Renal pelvis (tissue), 1 donor: ENCODE measurements at regions not wholly inside any gene's neighbourhood (a gene's known extent, or its start where the extent isn't known, plus 50 kb on each side); places are given as distances from the start of the nearest gene placed in this dataset.
A peak's percentile ranks its signal among the peaks of the same experiment; 100 is the strongest.

Source experiments
- DNase-seq: peaks from one replicate; pipeline ENCODE4 v3.0.0-alpha.2; 2013

DNA sequence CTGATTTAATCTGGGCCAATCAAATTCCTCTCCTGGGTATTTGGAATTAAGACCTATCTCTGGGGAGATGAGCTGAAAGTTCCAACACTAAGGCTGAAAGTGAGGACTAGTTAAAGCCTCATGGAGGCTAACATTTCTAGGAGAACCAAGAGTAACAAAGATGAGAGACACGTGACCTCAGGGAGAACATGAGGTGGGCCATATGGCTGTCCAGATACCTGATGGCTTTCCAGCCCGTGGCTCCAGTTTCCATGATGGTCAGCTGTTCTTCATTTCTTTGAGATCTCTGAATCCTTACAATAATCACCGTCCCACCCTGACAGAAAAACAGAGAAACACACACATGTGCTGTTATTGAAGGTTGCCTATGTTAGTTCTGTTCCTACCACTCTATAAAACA is 66.1 kb downstream of the LEPR start:
- DNase-seq, result no peak

DNA sequence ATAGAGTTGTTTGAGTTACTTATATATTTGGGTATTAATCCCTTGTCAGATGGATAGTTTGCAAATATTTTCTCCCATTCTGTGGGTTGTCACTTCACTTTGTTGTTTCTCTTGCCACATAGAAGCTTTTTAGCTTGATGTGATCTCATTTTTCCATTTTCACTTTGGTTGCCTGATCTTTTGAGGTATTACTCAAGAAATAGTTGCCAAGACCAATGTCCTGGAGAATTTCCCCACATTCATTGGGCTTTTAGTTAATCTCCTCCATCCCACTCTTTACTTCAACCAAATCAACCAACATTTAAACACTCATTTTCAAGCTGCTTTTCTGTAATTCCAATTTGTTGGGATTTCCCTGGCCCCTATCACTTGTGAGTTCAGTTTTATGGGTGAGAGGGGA is 69.0 kb downstream of the LEPR start:
- no peak for DNase-seq

- DNase-seq, result no peak
These were observed 70.0 kb downstream of the LEPR start for GRCh38 chr1:65490231-65491009.

GRCh38 chr1:65491472-65491871 is 71.0 kb downstream of the LEPR start:
- no peak for DNase-seq

GRCh38 chr1:65493802-65494201 is 73.3 kb downstream of the LEPR start:
- DNase-seq, result peak; percentile 5

DNA sequence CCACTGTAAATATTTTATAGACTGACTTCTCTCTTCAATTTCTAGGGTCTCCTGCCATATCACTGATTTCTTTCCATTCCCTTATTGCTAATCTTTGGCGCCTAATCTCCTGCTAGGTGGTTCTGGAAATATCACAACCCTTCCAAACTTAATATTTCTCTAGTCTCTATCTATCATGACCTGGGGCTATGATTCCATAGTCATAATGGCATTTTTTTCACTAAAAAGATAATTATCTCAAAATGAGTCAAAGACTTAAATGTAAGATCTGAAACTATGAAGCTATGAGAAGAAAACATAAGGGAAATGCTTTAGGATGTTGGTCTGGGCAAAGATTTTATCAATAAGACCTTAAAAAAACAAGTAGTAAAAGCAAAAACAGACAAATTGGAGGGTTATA is 74.2 kb downstream of the LEPR start:
- DNase-seq, result no peak

DNA sequence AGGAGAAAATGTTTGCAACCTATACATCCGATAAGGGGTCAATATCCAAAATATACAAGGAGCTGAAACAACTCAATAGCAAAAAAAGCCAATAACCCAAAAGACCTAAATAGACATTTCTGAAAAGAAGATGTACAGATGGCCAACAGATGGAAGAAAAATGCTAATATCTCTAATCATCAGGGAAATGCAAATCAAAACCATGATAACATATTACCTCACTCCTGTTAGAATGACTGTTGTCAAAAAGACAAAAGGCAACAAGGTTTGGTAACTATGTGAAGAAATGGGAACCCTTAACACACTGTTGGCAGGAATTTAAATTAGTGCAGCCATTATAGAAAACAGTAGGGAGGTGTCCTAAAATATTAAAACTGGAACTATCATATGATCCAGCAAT is 74.7 kb downstream of the LEPR start:
- DNase-seq, result no peak

- DNase-seq, result no peak
These were observed 76.9 kb downstream of the LEPR start for GRCh38 chr1:65497256-65497830.

- DNase-seq, result no peak
These were observed 83.0 kb downstream of the LEPR start for GRCh38 chr1:65503427-65503826.

- no peak for DNase-seq
These were observed 83.8 kb downstream of the LEPR start for GRCh38 chr1:65504263-65504662.

DNA sequence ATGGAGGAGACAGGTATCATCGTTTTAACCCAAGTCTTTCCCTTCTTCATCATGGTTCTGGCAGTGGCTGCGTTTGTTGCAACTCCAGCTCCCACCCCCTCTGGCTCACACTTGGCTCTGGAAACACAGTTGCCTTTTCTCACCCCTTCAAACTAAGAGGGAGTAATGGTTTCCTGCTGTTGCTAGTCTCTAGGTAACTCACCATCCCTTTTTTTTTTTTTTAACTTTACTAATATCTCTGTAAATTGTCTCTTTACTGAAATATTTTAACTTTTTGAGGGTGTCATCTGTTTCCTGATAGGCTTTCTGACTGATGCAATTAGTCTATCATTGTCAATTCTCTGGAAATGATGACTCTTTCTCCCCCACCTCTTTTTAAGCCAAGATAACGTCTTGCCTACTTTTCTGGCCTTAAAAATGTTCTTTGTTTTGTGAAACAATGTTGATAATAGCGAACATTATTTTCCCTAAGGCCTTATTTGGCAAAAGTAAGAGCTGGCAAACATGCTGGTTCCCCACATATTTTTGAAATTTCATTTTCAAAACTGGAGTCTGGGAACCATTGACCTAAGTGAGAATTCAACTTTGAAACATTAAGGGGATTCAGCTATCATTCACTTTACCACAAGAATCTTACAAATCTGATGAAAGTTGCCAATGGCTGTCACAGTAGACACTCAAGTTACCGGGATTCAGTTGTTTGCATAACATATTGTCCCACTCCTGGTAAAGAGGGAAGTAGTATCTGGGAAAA is 85.3 kb downstream of the LEPR start:
- no peak for DNase-seq

DNA sequence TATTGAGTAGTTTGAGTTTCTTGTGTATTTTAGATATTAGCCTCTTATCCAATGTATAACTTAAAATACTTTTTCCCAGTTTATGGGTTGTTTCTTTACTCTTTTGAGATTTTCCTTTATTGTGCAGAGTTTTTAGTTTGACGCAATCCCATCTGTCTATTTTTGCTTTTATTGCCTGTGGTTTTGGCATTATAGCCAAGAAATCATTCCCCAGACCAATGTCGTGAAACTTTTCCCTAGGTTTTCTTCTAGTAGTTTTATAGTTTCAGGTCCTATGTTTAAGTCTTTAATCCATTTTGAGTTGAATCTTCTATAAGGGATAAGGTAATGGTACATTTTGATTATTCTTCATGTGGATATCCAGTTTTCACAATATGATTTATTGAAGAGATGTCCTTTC is 87.6 kb downstream of the LEPR start:
- DNase-seq, result no peak

DNA sequence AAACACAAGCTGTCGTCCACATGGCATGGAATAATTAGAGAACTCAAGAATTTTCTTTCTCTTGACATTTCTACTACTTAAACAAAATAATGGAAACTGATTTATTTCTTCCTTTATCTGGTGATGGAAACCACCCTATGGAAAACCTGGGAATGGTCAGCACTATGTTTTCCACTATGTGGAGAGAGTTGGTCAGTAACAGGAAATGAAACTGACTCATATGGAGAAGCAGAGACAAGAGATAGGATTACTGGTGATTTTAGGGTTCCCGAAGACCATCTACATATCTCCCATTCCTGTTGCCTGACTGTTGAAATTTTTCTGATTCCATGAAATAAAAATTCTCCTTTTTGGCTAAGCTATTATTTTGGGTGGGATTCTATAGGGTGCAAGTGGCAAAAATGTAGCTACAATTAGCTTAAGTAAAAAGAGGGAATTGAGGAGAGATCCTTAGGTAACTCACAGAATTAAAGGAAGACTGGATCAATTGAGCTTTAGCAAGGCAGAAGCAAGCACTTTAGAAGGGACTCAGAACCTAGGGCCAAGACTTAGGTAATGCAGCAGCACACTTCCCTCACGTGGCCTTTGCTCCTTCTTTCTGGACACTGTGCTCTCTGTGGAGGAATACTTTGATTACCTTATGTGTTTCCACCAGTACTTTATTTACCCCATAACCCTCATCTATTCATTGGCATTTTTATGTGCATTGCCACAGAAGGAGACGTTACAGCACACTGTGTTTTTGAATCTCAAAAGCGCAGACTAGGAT is 89.6 kb downstream of the LEPR start:
- DNase-seq, result no peak

DNA sequence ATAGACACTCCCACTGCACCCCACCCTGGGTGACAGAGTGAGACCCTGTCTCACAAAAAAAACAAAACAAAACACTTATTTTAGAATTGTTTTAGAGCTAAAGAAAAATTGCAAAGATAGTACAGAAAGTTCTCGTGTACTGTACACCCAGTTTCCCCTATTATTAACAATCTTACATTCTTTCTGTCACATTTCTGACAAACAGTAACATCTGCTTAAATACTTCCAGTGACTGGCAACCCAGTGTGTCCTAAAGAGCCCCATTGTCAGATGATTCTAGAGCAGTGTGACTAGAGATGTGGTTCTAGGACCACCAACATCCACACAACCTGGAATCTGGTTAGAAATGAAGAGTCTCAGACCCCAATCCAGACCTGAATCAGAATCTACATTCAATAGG is 90.5 kb downstream of the LEPR start:
- no peak for DNase-seq

- no peak for DNase-seq
These were observed 91.9 kb downstream of the LEPR start for GRCh38 chr1:65512383-65512782.

GRCh38 chr1:65512967-65513780 is 92.7 kb downstream of the LEPR start:
- no peak for DNase-seq

GRCh38 chr1:65514041-65514440 is 93.6 kb downstream of the LEPR start:
- no peak for DNase-seq

DNA sequence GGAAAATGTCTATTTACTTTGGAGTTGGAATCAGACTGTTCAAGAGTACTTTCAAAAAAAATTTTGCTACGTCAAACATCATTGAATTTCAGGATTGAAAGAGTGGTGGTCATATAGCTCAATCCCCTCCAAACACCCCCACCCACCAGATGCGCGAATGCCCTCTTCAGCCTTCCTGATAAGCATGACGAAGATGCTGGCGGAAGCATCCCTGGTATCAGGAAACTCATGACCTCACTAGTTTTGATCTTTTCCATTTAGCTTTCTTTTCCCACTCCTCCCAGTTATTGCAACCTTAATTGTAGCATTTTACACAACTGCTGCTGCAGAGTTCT is 104.4 kb downstream of the LEPR start:
- DNase-seq, result no peak

DNA sequence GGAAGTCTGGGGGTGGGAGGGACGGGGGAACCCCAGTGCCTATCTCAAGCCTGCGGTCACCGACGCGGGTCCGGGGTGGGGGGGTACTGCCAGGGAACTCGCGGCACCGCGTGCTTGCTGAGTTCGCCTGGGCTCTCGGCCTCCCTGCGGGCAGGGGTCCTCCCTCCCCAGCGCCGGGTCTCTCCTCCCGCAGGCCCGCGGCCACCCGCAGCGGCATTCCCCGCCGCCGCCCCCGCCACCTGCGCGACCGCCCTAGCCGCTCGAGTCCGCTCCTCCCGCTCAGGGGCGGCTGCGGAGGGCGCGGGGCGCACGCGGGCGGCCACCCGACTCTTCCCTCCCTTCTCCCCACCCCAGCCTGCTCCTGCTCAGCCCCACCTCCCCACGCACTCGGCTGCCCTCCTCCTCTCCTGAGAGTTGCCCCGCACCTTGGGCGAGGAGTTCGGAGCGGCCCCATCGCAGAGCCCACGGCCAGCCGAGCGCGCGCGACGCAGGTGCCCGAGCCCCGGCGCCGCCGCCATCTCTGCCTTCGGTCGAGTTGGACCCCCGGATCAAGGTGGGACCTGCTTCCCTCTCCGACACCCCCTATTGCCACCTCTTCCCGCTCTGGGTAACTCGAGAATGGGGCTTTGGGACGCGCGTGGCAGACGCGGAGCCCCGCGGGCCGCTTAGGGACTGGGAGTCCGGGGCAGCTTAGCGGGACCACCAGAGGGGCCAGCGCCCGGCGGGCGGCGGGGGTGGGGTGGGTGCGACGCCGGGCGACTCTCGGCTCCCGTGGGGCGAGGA is 105.0 kb downstream of the LEPR start:
- DNase-seq, result peak; percentile 35

DNA sequence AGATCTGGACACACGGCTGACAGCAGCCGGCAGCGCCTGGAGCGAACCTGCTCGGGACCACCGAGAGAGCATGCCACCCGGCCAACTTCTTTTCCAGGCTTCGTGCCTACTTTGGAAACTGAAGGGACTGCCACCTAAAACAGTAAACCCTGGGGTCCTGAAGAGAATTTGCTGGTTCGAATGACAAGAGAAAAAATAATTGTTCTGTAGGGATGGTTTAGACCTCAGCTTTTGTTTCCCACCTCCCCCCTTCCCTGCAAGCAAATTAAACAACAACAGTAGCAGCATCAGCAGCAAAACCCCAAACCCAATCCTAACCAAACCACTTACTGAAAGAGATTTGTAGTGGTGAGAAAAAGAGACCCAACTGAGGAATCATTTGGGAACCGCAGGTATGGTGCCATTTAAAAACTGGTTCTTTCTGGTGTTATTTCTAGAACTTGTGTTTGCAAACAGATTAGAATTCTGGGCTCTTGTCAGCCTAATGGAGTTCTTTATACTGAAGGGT is 105.6 kb downstream of the LEPR start:
- DNase-seq, result no peak

- DNase-seq, result no peak
These were observed 106.7 kb downstream of the LEPR start for GRCh38 chr1:65527190-65527589.
